HEK293T (cell line): ENCODE measurements at regions not wholly inside any gene's neighbourhood (a gene's known extent, or its start where the extent isn't known, plus 50 kb on each side); places are given as distances from the start of the nearest gene placed in this dataset.

ENCODE experiments used
- BHLHE40 ChIP-seq: fragments of 450-650 bp; IDR thresholded peaks from 2 replicates; pipeline ENCODE4 v1.6.1; 2016; ENCODE audit warnings: mild to moderate bottlenecking, moderate library complexity, borderline replicate concordance
- CTBP1 ChIP-seq: fragments of 450-650 bp; IDR thresholded peaks from 2 replicates; pipeline ENCODE4 v1.6.1; 2016; ENCODE audit warnings: borderline replicate concordance
- ELF4 ChIP-seq: fragments of 450-650 bp; IDR thresholded peaks from 2 replicates; pipeline ENCODE4 v1.6.1; 2017; ENCODE audit warnings: antibody characterized with exemption
- FOXK2 ChIP-seq: fragments of 450-650 bp; IDR thresholded peaks from 2 replicates; pipeline ENCODE4 v1.6.1; 2016; ENCODE audit warnings: mild to moderate bottlenecking
- FOXM1 ChIP-seq: fragments of 450-650 bp; IDR thresholded peaks from 2 replicates; pipeline ENCODE4 v1.6.1; 2017; ENCODE audit warnings: mild to moderate bottlenecking, borderline replicate concordance
- HDGF ChIP-seq: fragments of 450-650 bp; IDR thresholded peaks from 2 replicates; pipeline ENCODE4 v1.6.1; 2017; ENCODE audit warnings: antibody characterized with exemption, borderline replicate concordance
- L3MBTL2 ChIP-seq: fragments of 450-650 bp; conservative IDR thresholded peaks from 2 replicates; pipeline ENCODE4 v1.6.1; 2016; ENCODE audit warnings: mild to moderate bottlenecking
- SP1 ChIP-seq: fragments of 450-650 bp; IDR thresholded peaks from 2 replicates; pipeline ENCODE4 v1.6.1; 2017
- TARDBP ChIP-seq: fragments of 450-650 bp; IDR thresholded peaks from 2 replicates; pipeline ENCODE4 v1.6.1; 2016
- ZNF384 ChIP-seq: fragments of 450-650 bp; IDR thresholded peaks from 2 replicates; pipeline ENCODE4 v1.6.1; 2016
- TF ChIP-seq, protein P1 (sequence below): fragments of 450-650 bp; IDR thresholded peaks from 2 replicates; pipeline ENCODE4 v1.6.1; 2016

GRCh38 chr7:85714043-85714578 is 527.3 kb upstream of the SEMA3D start:
- no peak for TF ChIP-seq BHLHE40
- no peak for TF ChIP-seq HDGF
- no peak for TF ChIP-seq ELF4
- TF ChIP-seq FOXM1 = no peak
- no peak for TF ChIP-seq FOXK2
- no peak for TF ChIP-seq TARDBP
- no peak for TF ChIP-seq CTBP1
- TF ChIP-seq, protein P1, sequence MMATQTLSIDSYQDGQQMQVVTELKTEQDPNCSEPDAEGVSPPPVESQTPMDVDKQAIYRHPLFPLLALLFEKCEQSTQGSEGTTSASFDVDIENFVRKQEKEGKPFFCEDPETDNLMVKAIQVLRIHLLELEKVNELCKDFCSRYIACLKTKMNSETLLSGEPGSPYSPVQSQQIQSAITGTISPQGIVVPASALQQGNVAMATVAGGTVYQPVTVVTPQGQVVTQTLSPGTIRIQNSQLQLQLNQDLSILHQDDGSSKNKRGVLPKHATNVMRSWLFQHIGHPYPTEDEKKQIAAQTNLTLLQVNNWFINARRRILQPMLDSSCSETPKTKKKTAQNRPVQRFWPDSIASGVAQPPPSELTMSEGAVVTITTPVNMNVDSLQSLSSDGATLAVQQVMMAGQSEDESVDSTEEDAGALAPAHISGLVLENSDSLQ = no peak
- TF ChIP-seq SP1 = no peak
- no peak for TF ChIP-seq L3MBTL2
- TF ChIP-seq ZNF384 = no peak
